C4-2B (cell line): ENCODE measurements at regions not wholly inside any gene's neighbourhood (a gene's known extent, or its start where the extent isn't known, plus 50 kb on each side); places are given as distances from the start of the nearest gene placed in this dataset.
A peak's percentile ranks its signal among the peaks of the same experiment; 100 is the strongest.

Experiments used
- H3K27ac ChIP-seq: fragments of 450-650 bp; 2 replicates; pipeline ENCODE4 v1.5.1; 2017
- CTCF ChIP-seq: fragments of 450-650 bp; conservative IDR thresholded peaks from 2 replicates; pipeline ENCODE4 v1.5.1; 2017; ENCODE audit warnings: mild to moderate bottlenecking
- ZFX ChIP-seq: fragments of 450-650 bp; IDR thresholded peaks from 2 replicates; pipeline ENCODE4 v1.6.1; 2017

- TF ChIP-seq ZFX (no peak), CTCF (peak; percentile 90)
- no peak overlapping the region for H3K27ac ChIP-seq
These were observed 188.6 kb downstream of the FCRL5 start for GRCh38 chr1:157363660-157364140.

GRCh38 chr1:157360023-157360390 lies 192.3 kb downstream of the FCRL5 start:
- H3K27ac ChIP-seq = no peak overlapping the region
- TF ChIP-seq ZFX (no peak), CTCF (no peak)

GRCh38 chr1:157359314-157360022 lies 192.8 kb downstream of the FCRL5 start:
- TF ChIP-seq ZFX = no peak
- TF ChIP-seq CTCF = no peak
- no peak overlapping the region for H3K27ac ChIP-seq

GRCh38 chr1:157357111-157357510 lies 195.2 kb downstream of the FCRL5 start:
- TF ChIP-seq ZFX (no peak), CTCF (no peak)
- no peak overlapping the region for H3K27ac ChIP-seq

- H3K27ac ChIP-seq = no peak overlapping the region
- TF ChIP-seq CTCF (no peak), ZFX (no peak)
These were observed 195.7 kb downstream of the FCRL5 start for GRCh38 chr1:157356601-157357000.

GRCh38 chr1:157353546-157353945 lies 198.8 kb downstream of the FCRL5 start:
- no peak overlapping the region for H3K27ac ChIP-seq

More at GRCh38 chr1:157353546-157353945, 198.8 kb downstream of the FCRL5 start:
- TF ChIP-seq ZFX = no peak
- TF ChIP-seq CTCF = no peak
